ENCODE measurements at regions not wholly inside any gene's neighbourhood (a gene's known extent, or its start where the extent isn't known, plus 50 kb on each side); places are given as distances from the start of the nearest gene placed in this dataset.
A peak's percentile ranks its signal among the peaks of the same experiment; 100 is the strongest.

- no CpG with 5 or more reads among the region's 4 CpGs for WGBS (ENCODE audit: extremely low coverage, insufficient read length, low lambda C conversion rate)
- no peaks in the 10 kb centered on the region for H3K79me1 ChIP-seq (ENCODE audit: insufficient read depth, low read depth, low read length, poor library complexity, severe bottlenecking)
- DNase-seq = no peak
- no peaks in the 10 kb centered on the region for H3K27me3 ChIP-seq (ENCODE audit: insufficient read depth, low read length)
- H3K18ac ChIP-seq (ENCODE audit: insufficient read length, low read depth, low read length) = no peak overlapping the region
- H4K20me1 ChIP-seq (ENCODE audit: control insufficient read depth, insufficient read depth, insufficient read length) = no peaks in the 10 kb centered on the region
- no peak overlapping the region for H3K4me2 ChIP-seq (ENCODE audit: insufficient read depth, insufficient read length, low read length)
- no peaks in the 10 kb centered on the region for H3K23me2 ChIP-seq (ENCODE audit: insufficient read length, low read depth, low read length, poor library complexity, severe bottlenecking)
- H3K4me1 ChIP-seq (ENCODE audit: insufficient read depth, low read length) = peaks cover 12% of the 10 kb centered on the region; the same call in 1 of the 2 replicates
- no peak overlapping the region for H2BK5ac ChIP-seq (ENCODE audit: insufficient read length, low read length)
- H4K5ac ChIP-seq (ENCODE audit: insufficient read length, low read depth, low read length) = no peak overlapping the region
- no peak overlapping the region for H2BK12ac ChIP-seq (ENCODE audit: insufficient read length, low read depth, low read length)
- peaks cover 0 to 4% of the 10 kb centered on the region in 2 experiments; a peak in 1 of 5 replicates for H3K9me3 Mint-ChIP-seq
- H3K14ac ChIP-seq (ENCODE audit: insufficient read depth, low read length) = no peak overlapping the region
- no peak overlapping the region for H3K4ac ChIP-seq (ENCODE audit: low read depth, low read length)
- no peaks in the 10 kb centered on the region for H3K27me3 Mint-ChIP-seq (ENCODE audit: low read depth)
- H3T11ph ChIP-seq (ENCODE audit: low read length) = no peak overlapping the region
- H3K79me2 ChIP-seq (ENCODE audit: insufficient read depth, low read length) = no peaks in the 10 kb centered on the region; the same call in 1 of the 2 replicates
- H2AK5ac ChIP-seq (ENCODE audit: insufficient read length, low read length) = no peak overlapping the region
- peaks cover 0 to 1% (median 0%) of the 10 kb centered on the region in 3 experiments; a peak in 1 of 7 replicates for H3K36me3 Mint-ChIP-seq (ENCODE audit: insufficient read depth in 1 of 3, low read depth in 3 of 3)
- no peak overlapping the region for H2BK15ac ChIP-seq (ENCODE audit: low read depth, low read length)
- no peak overlapping the region for H3K56ac ChIP-seq (ENCODE audit: insufficient read length, low read depth, low read length)
- no peak overlapping the region for H3K9ac ChIP-seq (ENCODE audit: extremely low read depth, insufficient read length, low read length)
- H2AFZ ChIP-seq (ENCODE audit: low read length) = no peak overlapping the region
- H2BK20ac ChIP-seq (ENCODE audit: low read depth, low read length, poor library complexity, severe bottlenecking) = no peak overlapping the region
- peak overlapping the region in 1 of 3 experiments; percentile 83; a peak in 2 of 7 replicates for H3K27ac Mint-ChIP-seq
- no peaks in the 10 kb centered on the region for H3K9me3 ChIP-seq (ENCODE audit: control insufficient read depth, low read depth, low read length)
- H4K91ac ChIP-seq (ENCODE audit: insufficient read length, low read depth, low read length) = no peak overlapping the region
- H3K23ac ChIP-seq (ENCODE audit: insufficient read length, low read depth, low read length) = no peak overlapping the region
- H2BK120ac ChIP-seq (ENCODE audit: low read depth, low read length, poor library complexity, severe bottlenecking) = peak overlapping the region; percentile 84
- no peak overlapping the region for H4K8ac ChIP-seq (replicated peaks; ENCODE audit: insufficient read length, low read depth, low read length)
- H3K27ac ChIP-seq (ENCODE audit: insufficient read length, low read depth, low read length) = no peak overlapping the region
- H3K4me1 Mint-ChIP-seq = peaks cover 60 to 66% of the 10 kb centered on the region in 2 experiments
- no peak for TF ChIP-seq CTCF (conservative IDR thresholded peaks at IDR 0.05)
- no peak overlapping the region; a peak in 1 of 5 replicates for H3K4me3 Mint-ChIP-seq
Measured at GRCh38 chr6:14789996-14790395, 455.9 kb upstream of the JARID2 start.
